T-helper 1 cell (primary cell): ENCODE measurements at regions not wholly inside any gene's neighbourhood (a gene's known extent, or its start where the extent isn't known, plus 50 kb on each side); places are given as distances from the start of the nearest gene placed in this dataset.
"Not testable (repeated sequence)": the region's sequence is repeated elsewhere in the genome, so short reads cannot be mapped to it uniquely, and the experiment has no call there.

Experiments
- DNase-seq, 5 donors: peaks; one replicate each; pipeline ENCODE4 v3.0.0-alpha.2; 2012 to 2020

- DNase-seq: no peak
These were observed 269.3 kb upstream of the ADGRL3 start for GRCh38 chr4:60930866-60931265.

GRCh38 chr4:60934566-60935295, 265.4 kb upstream of the ADGRL3 start:
- no peak for DNase-seq

GRCh38 chr4:60938181-60938580, 261.9 kb upstream of the ADGRL3 start:
- no peak for DNase-seq

- no peak for DNase-seq
These were observed 261.5 kb upstream of the ADGRL3 start for GRCh38 chr4:60938621-60939020.

GRCh38 chr4:60944060-60944459, 256.1 kb upstream of the ADGRL3 start:
- DNase-seq: no peak

DNA sequence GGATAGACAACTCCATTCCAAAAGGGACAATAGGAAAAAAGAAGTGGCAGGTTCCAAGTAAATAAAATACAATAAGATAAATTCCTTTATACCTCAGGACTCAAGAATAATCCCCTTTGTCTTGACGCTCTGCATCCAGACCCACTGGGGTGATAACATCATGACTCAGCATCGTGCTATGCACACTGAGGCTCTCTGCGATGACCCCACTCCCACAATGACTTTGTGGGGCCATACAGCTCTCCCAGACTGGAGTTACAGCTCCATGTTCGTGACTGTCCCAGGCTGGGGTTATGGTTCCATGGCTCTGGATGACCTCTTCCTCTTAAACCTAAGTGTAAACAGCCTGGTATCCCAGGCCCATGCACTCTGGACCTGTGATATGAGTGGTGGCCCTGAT, 254.5 kb upstream of the ADGRL3 start:
- no peak for DNase-seq

GRCh38 chr4:60948008-60948407, 252.1 kb upstream of the ADGRL3 start:
- DNase-seq: no peak

DNA sequence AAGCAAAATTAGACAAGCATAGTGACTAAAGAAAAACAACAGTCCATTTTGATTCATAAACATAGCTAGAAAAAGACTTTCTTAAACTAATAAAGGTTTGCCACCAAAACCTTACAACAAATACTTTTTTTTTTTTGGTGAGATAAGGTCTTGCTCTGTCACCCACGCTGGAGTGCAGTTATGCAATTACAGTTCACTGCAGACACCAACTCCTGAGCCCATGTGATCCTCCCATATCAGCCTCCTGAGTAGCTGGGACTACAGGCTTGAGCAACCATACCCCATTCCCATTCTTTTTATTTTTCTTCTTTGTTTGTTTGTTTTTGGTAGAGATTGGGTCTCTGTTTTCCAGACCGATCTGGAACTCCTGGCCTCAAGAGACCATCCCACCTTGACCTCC, 247.2 kb upstream of the ADGRL3 start:
- DNase-seq: no peak

- no peak for DNase-seq
These were observed 246.3 kb upstream of the ADGRL3 start for GRCh38 chr4:60953826-60954225.

GRCh38 chr4:60962286-60962685, 237.8 kb upstream of the ADGRL3 start:
- no peak for DNase-seq

DNA sequence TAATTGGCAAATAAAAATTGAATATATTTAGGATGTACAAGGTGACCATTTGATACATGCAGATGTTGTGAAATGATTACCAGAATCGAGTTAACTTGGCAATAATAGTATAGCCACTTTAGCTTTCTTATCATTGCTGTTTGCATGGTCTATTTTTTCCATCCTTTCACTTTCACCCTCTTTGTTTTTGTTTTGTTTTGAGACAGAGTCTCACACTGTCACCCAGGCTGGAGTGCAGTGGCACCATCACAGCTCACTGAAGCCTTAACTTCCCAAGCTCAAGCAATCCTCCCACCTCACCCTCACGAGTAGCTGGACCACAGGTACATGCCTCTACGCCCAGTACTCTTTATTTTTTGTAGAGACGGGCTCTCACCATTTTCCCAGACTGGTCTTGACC, 218.6 kb upstream of the ADGRL3 start:
- no peak for DNase-seq

- DNase-seq: no peak
These were observed 211.0 kb upstream of the ADGRL3 start for GRCh38 chr4:60989141-60989540.

- DNase-seq: no peak
These were observed 208.1 kb upstream of the ADGRL3 start for GRCh38 chr4:60992037-60992436.

DNA sequence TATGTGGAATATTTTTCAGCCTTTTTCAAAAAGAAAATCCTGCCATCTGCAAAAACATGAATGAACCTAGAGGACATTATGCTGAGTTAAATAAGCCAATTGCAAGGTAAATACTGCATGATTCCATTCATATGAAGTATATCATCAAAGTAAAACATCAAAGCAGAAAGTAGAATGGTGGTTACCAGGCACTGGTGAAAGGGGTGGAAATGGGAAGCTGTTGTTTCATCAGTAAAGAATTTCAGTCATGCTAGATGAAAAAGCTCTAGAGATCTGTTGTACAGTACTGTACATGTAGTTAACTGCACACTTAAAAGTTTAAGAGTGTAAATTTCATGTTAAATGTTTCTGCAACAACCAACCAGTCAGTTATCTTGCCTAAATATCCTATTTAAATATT, 196.8 kb upstream of the ADGRL3 start:
- no peak for DNase-seq

- DNase-seq: no peak
These were observed 195.4 kb upstream of the ADGRL3 start for GRCh38 chr4:61004651-61005170.

DNA sequence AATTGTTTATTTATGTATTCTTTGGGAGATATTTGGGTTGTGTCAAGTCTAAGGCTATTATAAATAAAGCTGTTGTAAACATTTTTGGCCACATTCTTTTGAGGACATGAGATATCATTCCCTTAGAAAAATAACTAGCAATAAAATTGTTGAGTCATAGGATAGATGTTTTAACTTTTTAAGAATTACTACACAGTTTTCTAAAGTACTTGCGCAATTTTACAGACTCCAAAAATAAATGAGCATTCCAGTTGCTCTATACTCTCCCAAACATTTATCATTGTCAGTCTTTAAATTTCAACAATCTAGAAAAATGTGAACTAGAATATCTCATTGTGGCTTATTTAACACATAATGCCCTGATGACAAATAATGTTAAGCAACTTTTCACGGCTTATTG, 189.1 kb upstream of the ADGRL3 start:
- DNase-seq: no peak

GRCh38 chr4:61011936-61012335, 188.2 kb upstream of the ADGRL3 start:
- not testable (repeated sequence) for DNase-seq

DNA sequence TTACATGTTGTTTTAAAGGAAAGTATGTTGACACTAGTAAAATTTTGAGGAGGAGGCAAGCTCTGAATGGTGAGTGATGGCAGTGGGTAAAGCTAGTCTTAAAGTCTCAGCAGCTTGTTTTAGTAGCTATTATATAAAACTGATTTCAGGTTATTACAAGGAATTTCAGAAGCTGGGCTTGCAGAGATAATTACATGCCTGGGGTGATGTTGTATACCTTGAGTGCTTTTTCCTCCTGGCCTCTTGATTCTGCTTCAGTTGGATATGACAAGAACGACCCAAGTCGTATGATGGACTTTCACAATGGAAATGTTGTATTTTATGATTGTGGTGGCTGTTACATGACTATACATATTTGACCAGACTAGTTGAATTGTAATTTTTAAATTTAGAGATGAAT, 175.5 kb upstream of the ADGRL3 start:
- DNase-seq: no peak

DNA sequence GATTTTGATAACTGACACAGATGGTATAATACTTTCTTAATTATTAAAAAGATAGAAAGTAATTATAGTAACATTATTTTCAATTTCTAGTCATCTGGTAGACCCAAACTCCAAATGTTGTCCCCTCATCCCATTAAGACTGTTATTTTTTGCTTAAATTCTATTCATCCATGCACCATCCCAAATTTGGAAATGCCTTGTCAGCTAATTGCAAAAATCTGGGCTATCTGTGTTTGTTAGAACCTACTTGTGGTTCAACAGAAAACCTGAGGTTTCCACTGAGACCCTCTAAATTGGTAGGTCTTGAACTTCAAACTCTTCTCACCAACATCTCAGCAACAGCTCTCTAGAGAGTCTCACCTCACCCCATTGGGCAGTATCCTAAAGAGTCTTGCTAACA, 172.2 kb upstream of the ADGRL3 start:
- no peak for DNase-seq

DNA sequence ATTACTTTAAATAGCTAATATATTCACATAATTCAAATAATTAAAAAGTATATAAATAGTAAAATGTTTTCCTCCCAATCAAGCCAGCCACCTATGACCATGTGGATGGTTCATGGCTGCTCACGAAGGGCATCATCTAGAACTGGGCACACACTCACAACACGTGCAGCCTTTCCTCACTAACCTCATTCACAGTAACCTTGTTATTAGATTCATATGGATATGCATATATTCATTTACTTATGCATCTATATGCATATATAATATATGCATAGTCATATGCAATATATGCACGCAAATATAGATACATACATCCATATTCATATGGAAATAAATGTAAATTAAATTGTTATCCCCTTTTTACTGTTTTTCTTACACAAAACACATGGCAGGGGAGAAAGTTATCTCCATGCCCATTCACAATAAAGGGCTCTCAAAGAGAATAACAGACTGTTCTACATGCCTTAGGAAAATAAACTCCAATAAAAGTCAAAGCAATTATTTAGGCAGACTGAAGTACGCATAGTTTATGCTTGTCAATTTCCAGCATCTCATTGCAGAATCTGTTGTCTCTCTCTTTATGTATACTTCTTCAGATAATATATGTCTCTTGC, 163.9 kb upstream of the ADGRL3 start:
- DNase-seq: no peak

DNA sequence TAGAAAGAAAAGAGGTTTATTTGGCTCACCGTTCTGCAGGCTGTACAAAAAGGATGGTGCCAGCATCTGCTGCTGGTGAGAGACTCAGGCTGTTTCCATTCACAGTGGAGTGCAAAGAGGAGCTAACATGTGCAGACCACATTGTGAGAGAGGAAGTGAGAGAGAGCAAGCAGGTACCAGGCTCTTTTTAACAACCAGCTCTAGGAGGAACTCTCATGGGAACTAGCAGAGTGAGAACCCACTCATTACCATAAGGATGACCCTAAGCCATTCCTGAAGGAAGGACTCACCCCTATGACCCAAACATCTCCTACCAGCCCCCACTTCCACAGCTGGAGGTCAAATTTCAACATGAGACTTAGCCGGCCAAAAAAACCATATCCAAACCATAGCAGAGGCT, 158.6 kb upstream of the ADGRL3 start:
- DNase-seq: no peak

DNA sequence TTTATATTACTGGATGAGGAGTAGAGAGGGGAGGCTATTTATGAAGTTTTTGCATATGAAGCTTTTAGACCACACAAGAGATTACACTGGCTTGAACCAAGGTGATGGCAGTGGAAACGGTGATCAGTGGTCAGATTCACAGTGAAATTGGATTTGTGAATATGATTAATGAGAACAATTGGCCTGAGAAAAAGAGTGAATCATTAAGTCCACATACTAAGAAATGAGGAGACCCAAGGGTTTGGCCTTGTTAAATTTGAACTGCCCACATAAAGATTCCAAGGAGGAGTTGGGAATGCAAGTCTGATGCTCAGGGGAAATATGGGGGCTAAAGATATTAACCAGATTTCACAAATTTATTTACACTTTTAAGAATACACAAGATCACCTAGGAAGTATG, 155.3 kb upstream of the ADGRL3 start:
- no peak for DNase-seq

DNA sequence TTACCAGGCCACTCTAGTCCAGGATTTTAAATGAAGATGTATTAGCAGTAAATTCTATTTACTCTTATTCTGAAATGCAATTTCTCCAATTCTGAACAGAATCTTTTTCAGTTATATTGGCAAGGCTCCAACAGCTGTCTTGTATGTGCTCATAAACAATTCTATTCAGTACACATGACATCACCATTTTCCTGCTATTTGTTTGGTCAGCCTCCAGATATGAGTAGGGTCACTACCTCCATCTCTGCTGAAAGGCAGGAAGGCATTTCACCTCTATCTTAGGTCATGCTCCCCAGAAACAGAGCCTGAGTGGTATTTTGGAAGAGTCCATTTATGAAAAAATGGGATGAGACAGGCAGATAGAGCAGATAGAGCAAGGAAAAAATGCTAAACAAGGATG, 151.1 kb upstream of the ADGRL3 start:
- no peak for DNase-seq

- DNase-seq: no peak
These were observed 132.7 kb upstream of the ADGRL3 start for GRCh38 chr4:61067381-61067780.

- DNase-seq: no peak
These were observed 132.1 kb upstream of the ADGRL3 start for GRCh38 chr4:61068060-61068459.
